ENCODE measurements at regions not wholly inside any gene's neighbourhood (a gene's known extent, or its start where the extent isn't known, plus 50 kb on each side); places are given as distances from the start of the nearest gene placed in this dataset.

GRCh38 chr16:5446623-5447240, 349.1 kb upstream of the EEF2KMT start:
- no peak for DNase-seq (ENCODE audit: low spot score)
- Histone ChIP-seq H3K27ac (no peak overlapping the region), H3K36me3 (no peaks in the 10 kb centered on the region), H3K4me1 (no peaks in the 10 kb centered on the region), H3K27me3 (no peaks in the 10 kb centered on the region), H3K9me3 (no peaks in the 10 kb centered on the region), H3K4me3 (no peak overlapping the region)
- TF ChIP-seq CTCF (IDR thresholded peaks at IDR 0.05) = no peak

- H3K27me3 ChIP-seq = no peaks in the 10 kb centered on the region
- no peak for TF ChIP-seq CTCF (IDR thresholded peaks at IDR 0.05)
- H3K4me1 ChIP-seq = no peaks in the 10 kb centered on the region
- DNase-seq (ENCODE audit: low spot score) = no peak
- H3K36me3 ChIP-seq = no peaks in the 10 kb centered on the region
- no peak overlapping the region for H3K27ac ChIP-seq
- no peak overlapping the region for H3K4me3 ChIP-seq
- H3K9me3 ChIP-seq = no peaks in the 10 kb centered on the region
These were observed 346.6 kb upstream of the EEF2KMT start for GRCh38 chr16:5444189-5444588.

DNA sequence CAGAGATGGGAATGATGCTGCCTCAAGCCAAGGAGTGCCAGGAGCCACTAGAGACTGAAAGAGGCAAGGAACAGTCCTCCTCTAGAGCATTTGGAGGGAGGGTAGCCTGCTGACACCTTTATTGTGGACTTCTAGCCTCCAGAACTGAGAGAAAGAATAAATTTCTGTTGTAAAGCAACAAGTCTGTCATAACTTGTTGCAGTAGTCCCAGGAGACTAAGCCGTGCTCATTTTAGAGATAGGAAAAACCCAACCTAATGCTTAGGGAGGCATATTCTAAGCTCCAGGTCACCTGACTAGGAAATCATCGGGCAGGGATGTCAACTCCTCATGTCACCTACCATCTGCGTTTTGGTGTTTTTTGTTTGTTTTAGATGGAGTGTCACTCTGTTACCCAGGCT, 345.4 kb upstream of the EEF2KMT start:
- Histone ChIP-seq H3K4me1 (no peaks in the 10 kb centered on the region), H3K27me3 (no peaks in the 10 kb centered on the region), H3K4me3 (no peak overlapping the region), H3K36me3 (no peaks in the 10 kb centered on the region), H3K27ac (no peak overlapping the region), H3K9me3 (no peaks in the 10 kb centered on the region)
- no peak for TF ChIP-seq CTCF (IDR thresholded peaks at IDR 0.05)
- DNase-seq (ENCODE audit: low spot score) = no peak

GRCh38 chr16:5442054-5442453, 344.5 kb upstream of the EEF2KMT start:
- Histone ChIP-seq H3K27ac (no peak overlapping the region), H3K27me3 (no peaks in the 10 kb centered on the region), H3K4me1 (no peaks in the 10 kb centered on the region), H3K9me3 (no peaks in the 10 kb centered on the region), H3K4me3 (no peak overlapping the region), H3K36me3 (no peaks in the 10 kb centered on the region)
- TF ChIP-seq CTCF (IDR thresholded peaks at IDR 0.05) = no peak
- no peak for DNase-seq (ENCODE audit: low spot score)

- no peaks in the 10 kb centered on the region for H3K36me3 ChIP-seq
These were observed 341.0 kb upstream of the EEF2KMT start for GRCh38 chr16:5438591-5438990.

More at GRCh38 chr16:5438591-5438990, 341.0 kb upstream of the EEF2KMT start:
- Histone ChIP-seq H3K4me1 (no peaks in the 10 kb centered on the region), H3K27ac (no peak overlapping the region), H3K4me3 (no peak overlapping the region), H3K9me3 (no peaks in the 10 kb centered on the region), H3K27me3 (no peaks in the 10 kb centered on the region)
- no peak for TF ChIP-seq CTCF (IDR thresholded peaks at IDR 0.05)
- DNase-seq (ENCODE audit: low spot score) = no peak

Measured in right atrium auricular region (tissue), 2 donors.